H1 (cell line): ENCODE measurements at regions not wholly inside any gene's neighbourhood (a gene's known extent, or its start where the extent isn't known, plus 50 kb on each side); places are given as distances from the start of the nearest gene placed in this dataset.

Source experiments
- E2F6 ChIP-seq: IDR thresholded peaks from 2 replicates; pipeline ENCODE4 v1.6.1; 2012; ENCODE audit warnings: inconsistent platforms
- HDAC2 ChIP-seq, 2 experiments: fragments of 300-600 bp in 1 of 2; sonication (generic) in 1 of 2; IDR thresholded peaks; 2 replicates each; pipeline ENCODE4 v1.6.1; 2011 to 2012; ENCODE audit warnings: low read depth in 2 of 2, low read length in 2 of 2, mild to moderate bottlenecking in 2 of 2, moderate library complexity in 2 of 2, borderline replicate concordance in 1 of 2, inconsistent platforms in 1 of 2
- SRF ChIP-seq: IDR thresholded peaks from 2 replicates; pipeline ENCODE4 v1.6.1; 2011; ENCODE audit warnings: mild to moderate bottlenecking, low read depth, low read length, moderate library complexity

DNA sequence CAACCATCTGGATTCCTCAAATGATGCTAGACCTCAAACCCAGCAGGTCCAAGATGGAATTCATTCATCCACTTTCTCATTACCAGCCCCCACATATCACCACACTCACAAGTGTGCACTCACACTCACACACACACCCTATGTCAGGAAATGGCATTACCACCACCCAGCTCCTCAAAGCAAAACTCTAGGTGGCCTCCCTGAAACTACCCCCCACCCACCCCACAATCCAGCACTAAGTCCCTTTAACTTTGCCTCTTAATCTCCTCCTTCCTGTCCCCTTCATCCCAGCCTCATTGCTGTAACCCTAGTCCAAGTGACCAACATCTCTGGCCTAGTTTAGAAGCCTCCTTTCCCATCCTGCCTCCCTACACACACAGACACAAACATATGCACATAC is 109.4 kb downstream of the TNFAIP3 start (continued):
- TF ChIP-seq HDAC2 (IDR thresholded peaks at IDR 0.05; ENCODE audit: borderline replicate concordance in 1 of 2, low read depth in 2 of 2, low read length in 2 of 2), result no peak
- no peak for TF ChIP-seq SRF
- no peak for TF ChIP-seq E2F6
- TF ChIP-seq, all 59 proteins: peak for 0
